ENCODE measurements at regions not wholly inside any gene's neighbourhood (a gene's known extent, or its start where the extent isn't known, plus 50 kb on each side); places are given as distances from the start of the nearest gene placed in this dataset.

- no peak for TF ChIP-seq CTCF (IDR thresholded peaks at IDR 0.05)
- no peak for TF ChIP-seq POLR2A (IDR thresholded peaks at IDR 0.05)
Measured at GRCh38 chr13:81395368-81395767, 1054.4 kb upstream of the SPRY2 start.
